H1 (cell line): ENCODE measurements at regions not wholly inside any gene's neighbourhood (a gene's known extent, or its start where the extent isn't known, plus 50 kb on each side); places are given as distances from the start of the nearest gene placed in this dataset.

Experiments used
- CTCF ChIA-PET: fragments of 300-600 bp; sonication (Branson Sonifier 250); formaldehyde crosslinking; loops from one replicate; lab custom pipeline; 2021; ENCODE audit not compliant: partially characterized antibody; lab: Charles Lee
- POLR2A ChIA-PET: fragments of 300-600 bp; sonication (Branson Sonifier 250); formaldehyde crosslinking; loops from one replicate; lab custom pipeline; 2021; ENCODE audit warnings: inconsistent platforms; ENCODE audit not compliant: partially characterized antibody; lab: Charles Lee
- DNase-seq, 2 experiments: peaks; one replicate each; pipeline versions ENCODE4 v3.0.0 to v3.0.0-alpha.2; 2010 to 2022; ENCODE audit warnings: low spot score in 2 of 2, low read depth in 1 of 2, mixed read lengths in 1 of 2
- FAIRE-seq: peaks from 2 replicates; lab custom pipeline; 2011; peaks lifted over from hg19 to GRCh38; lab: Jason Lieb, UNC
- H2AFZ ChIP-seq: 2 replicates; pipeline ENCODE4 v1.8.1; 2012; ENCODE audit warnings: low read length, inconsistent platforms
- H2AK5ac ChIP-seq: 2 replicates; pipeline ENCODE4 v1.6.1; 2013; ENCODE audit warnings: low read depth, low read length
- H2BK120ac ChIP-seq: replicated peaks from 2 replicates; pipeline ENCODE3; 2013; ENCODE audit warnings: low read depth, low read length, inconsistent platforms
- H2BK12ac ChIP-seq: 2 replicates; pipeline ENCODE4 v1.6.1; 2013; ENCODE audit warnings: low read depth, low read length
- H2BK15ac ChIP-seq: 2 replicates; pipeline ENCODE4 v1.6.1; 2013; ENCODE audit warnings: low read length
- H2BK20ac ChIP-seq: 2 replicates; pipeline ENCODE4 v1.6.1; 2013; ENCODE audit warnings: low read length
- H2BK5ac ChIP-seq: 2 replicates; pipeline ENCODE4 v1.6.1; 2013; ENCODE audit warnings: low read depth, low read length
- H3K14ac ChIP-seq: 2 replicates; pipeline ENCODE4 v1.6.1; 2013; ENCODE audit warnings: inconsistent platforms; ENCODE audit not compliant: insufficient read length
- H3K18ac ChIP-seq: 2 replicates; pipeline ENCODE4 v1.6.1; 2013; ENCODE audit warnings: low read length; ENCODE audit errors: extremely low read depth
- H3K23ac ChIP-seq: 2 replicates; pipeline ENCODE4 v1.6.1; 2013; ENCODE audit warnings: inconsistent platforms; ENCODE audit not compliant: insufficient read length
- H3K23me2 ChIP-seq: 2 replicates; pipeline ENCODE4 v1.6.1; 2013; ENCODE audit warnings: low read depth, low read length
- H3K27ac ChIP-seq: 2 replicates; pipeline ENCODE4 v1.6.1; 2011; ENCODE audit warnings: low read depth, low read length, inconsistent platforms
- H3K27me3 ChIP-seq, 4 experiments: replicated peaks in 1 of 4; 1 replicate in 1 of 4; 2 replicates in 3 of 4; pipeline versions ENCODE4 v1.6.1 to v1.8.1; 2011 to 2013; ENCODE audit warnings: low read length in 3 of 4, mild to moderate bottlenecking in 3 of 4, inconsistent platforms in 2 of 4, mixed read lengths in 2 of 4, moderate library complexity in 1 of 4; ENCODE audit not compliant: control insufficient read depth in 3 of 4, insufficient read depth in 3 of 4; ENCODE audit errors: extremely low read depth in 1 of 4
- H3K36me3 ChIP-seq, 4 experiments: 2 replicates each; pipeline versions ENCODE4 v1.6.1 to v1.8.1; 2011 to 2013; ENCODE audit warnings: mild to moderate bottlenecking in 4 of 4, low read length in 3 of 4, moderate library complexity in 2 of 4, control low read depth in 1 of 4, inconsistent platforms in 1 of 4; ENCODE audit not compliant: insufficient read depth in 4 of 4, control insufficient read depth in 2 of 4
- H3K4ac ChIP-seq: replicated peaks from 2 replicates; pipeline ENCODE3; 2013; ENCODE audit warnings: low read length, low read depth, mixed read lengths, inconsistent platforms; ENCODE audit not compliant: insufficient read length
- H3K4me1 ChIP-seq, 4 experiments: replicated peaks in 1 of 4; 1 replicate in 1 of 4; 2 replicates in 3 of 4; pipeline versions ENCODE4 v1.6.1 to v1.8.1; 2011 to 2013; ENCODE audit warnings: low read length in 3 of 4, inconsistent platforms in 2 of 4, mixed read lengths in 1 of 4; ENCODE audit not compliant: insufficient read depth in 4 of 4, control insufficient read depth in 3 of 4
- H3K4me2 ChIP-seq, 2 experiments: 2 replicates each; pipeline versions ENCODE4 v1.6.1 to v1.8.1; 2011 to 2013; ENCODE audit warnings: low read depth in 2 of 2, low read length in 2 of 2, control low read depth in 1 of 2, inconsistent platforms in 1 of 2, mild to moderate bottlenecking in 1 of 2; ENCODE audit not compliant: insufficient read depth in 1 of 2
- H3K4me3 ChIP-seq, 4 experiments: fragments of 200-600, 300-600 bp in 1 of 4; sonication (generic), shearing (Covaris generic), sonication (Bioruptor Twin) in 1 of 4; 2 replicates each; pipeline versions ENCODE4 v1.5.1 to v1.8.1; 2011 to 2016; ENCODE audit warnings: low read length in 4 of 4, low read depth in 3 of 4, control low read depth in 2 of 4, inconsistent platforms in 2 of 4, mild to moderate bottlenecking in 2 of 4, mixed read lengths in 1 of 4, moderate library complexity in 1 of 4; ENCODE audit not compliant: insufficient read depth in 2 of 4; ENCODE audit errors: extremely low read depth in 1 of 4
- H3K56ac ChIP-seq: replicated peaks from 2 replicates; pipeline ENCODE3; 2013; ENCODE audit warnings: low read depth, mild to moderate bottlenecking, mixed read lengths, low read length, inconsistent platforms; ENCODE audit not compliant: insufficient read length
- H3K79me1 ChIP-seq: 2 replicates; pipeline ENCODE4 v1.6.1; 2013; ENCODE audit warnings: low read depth, low read length, control low read depth
- H3K79me2 ChIP-seq, 2 experiments: 2 replicates each; pipeline versions ENCODE4 v1.6.1 to v1.8.1; 2012 to 2013; ENCODE audit warnings: low read length in 2 of 2, mild to moderate bottlenecking in 2 of 2, inconsistent platforms in 1 of 2; ENCODE audit not compliant: insufficient read depth in 2 of 2, control insufficient read depth in 1 of 2
- H3K9ac ChIP-seq, 4 experiments: replicated peaks in 1 of 4; 1 replicate in 1 of 4; 2 replicates in 3 of 4; pipeline versions ENCODE4 v1.6.1 to v1.8.1; 2011 to 2013; ENCODE audit warnings: low read depth in 3 of 4, low read length in 3 of 4, control low read depth in 2 of 4, mild to moderate bottlenecking in 2 of 4, moderate library complexity in 2 of 4, inconsistent platforms in 1 of 4; ENCODE audit errors: extremely low read depth in 1 of 4
- H3K9me3 ChIP-seq, 2 experiments: 2 replicates each; pipeline versions ENCODE4 v1.6.1 to v1.8.1; 2012 to 2013; ENCODE audit warnings: mild to moderate bottlenecking in 2 of 2, moderate library complexity in 2 of 2, control low read depth in 1 of 2, inconsistent platforms in 1 of 2, low read depth in 1 of 2, low read length in 1 of 2, mixed read lengths in 1 of 2; ENCODE audit not compliant: insufficient read depth in 2 of 2
- H4K20me1 ChIP-seq, 2 experiments: replicated peaks in 1 of 2; 2 replicates each; pipeline versions ENCODE3 to v1.8.1; 2011 to 2013; ENCODE audit warnings: inconsistent platforms in 2 of 2, low read length in 2 of 2, mild to moderate bottlenecking in 1 of 2; ENCODE audit not compliant: insufficient read depth in 2 of 2, control insufficient read depth in 1 of 2
- H4K5ac ChIP-seq: 2 replicates; pipeline ENCODE4 v1.6.1; 2013; ENCODE audit warnings: low read length, low read depth, mixed read lengths, inconsistent platforms; ENCODE audit not compliant: insufficient read length
- H4K8ac ChIP-seq: 2 replicates; pipeline ENCODE4 v1.8.0; 2013; ENCODE audit warnings: mild to moderate bottlenecking, moderate library complexity, low read length, inconsistent platforms; ENCODE audit not compliant: insufficient read depth; ENCODE audit errors: extremely low read depth
- H4K91ac ChIP-seq: replicated peaks from 2 replicates; pipeline ENCODE3; 2013; ENCODE audit warnings: low read length, mixed read lengths, inconsistent platforms; ENCODE audit not compliant: insufficient read length
- CHD1 ChIP-seq: IDR thresholded peaks from 2 replicates; pipeline ENCODE4 v1.6.1; 2012; ENCODE audit warnings: low read depth, low read length, improper control_type of control experiment
- CREB1 ChIP-seq: IDR thresholded peaks from 2 replicates; pipeline ENCODE4 v1.6.1; 2012; ENCODE audit warnings: inconsistent platforms
- CTCF ChIP-seq, 3 experiments: IDR thresholded peaks; 1 replicate in 2 of 3; 2 replicates in 1 of 3; pipeline versions ENCODE4 v1.5.1 to v1.6.1; 2011; ENCODE audit warnings: low read length in 3 of 3, mild to moderate bottlenecking in 3 of 3, inconsistent platforms in 2 of 3, low read depth in 1 of 3, moderate library complexity in 1 of 3; ENCODE audit not compliant: insufficient read depth in 1 of 3; ENCODE audit errors: control extremely low read depth in 1 of 3
- GABPA ChIP-seq: IDR thresholded peaks from 2 replicates; pipeline ENCODE4 v1.6.1; 2011; ENCODE audit warnings: mild to moderate bottlenecking, low read length, moderate library complexity, borderline replicate concordance; ENCODE audit not compliant: insufficient read depth
- POLR2AphosphoS5 ChIP-seq: IDR thresholded peaks from 2 replicates; pipeline ENCODE4 v1.6.1; 2011; ENCODE audit warnings: low read depth, low read length
- SP4 ChIP-seq: IDR thresholded peaks from 2 replicates; pipeline ENCODE4 v1.6.1; 2012; ENCODE audit warnings: low read length, inconsistent platforms
- SRF ChIP-seq: IDR thresholded peaks from 2 replicates; pipeline ENCODE4 v1.6.1; 2011; ENCODE audit warnings: mild to moderate bottlenecking, low read depth, low read length, moderate library complexity
- TCF12 ChIP-seq: IDR thresholded peaks from 2 replicates; pipeline ENCODE4 v1.6.1; 2011; ENCODE audit warnings: low read depth, mild to moderate bottlenecking, low read length
- ZNF274 ChIP-seq: IDR thresholded peaks from 2 replicates; pipeline ENCODE4 v1.7.0; 2012; ENCODE audit warnings: low read length, borderline replicate concordance; ENCODE audit errors: extremely low read depth
- WGBS, 2 experiments: shearing (Covaris generic) in 1 of 2; methylation state at CpG; one replicate each; pipeline versions ENCODE4 v1.1.6 to v1.1.7; 2013 to 2015; ENCODE audit warnings: low lambda C conversion rate in 2 of 2, mixed read lengths in 2 of 2, inconsistent platforms in 1 of 2, low coverage in 1 of 2, missing lambda C conversion rate in 1 of 2; ENCODE audit not compliant: insufficient replicate concordance in 2 of 2, insufficient coverage in 1 of 2, insufficient read length in 1 of 2; ENCODE audit errors: extremely low coverage in 1 of 2, missing lambda C conversion rate in 1 of 2; 5-methylcytosine and 5-hydroxymethylcytosine counted together

GRCh38 chr13:64718116-64718515 lies 2512.0 kb downstream of the PCDH9 start:
- H3K36me3 ChIP-seq = no peaks in the 10 kb centered on the region
- no peak overlapping the region for H2AK5ac ChIP-seq
- H3K9ac ChIP-seq = no peak overlapping the region
- CTCF ChIA-PET = no interaction called here
- H4K5ac ChIP-seq = no peak overlapping the region
- H4K8ac ChIP-seq = no peak overlapping the region
- H4K91ac ChIP-seq = no peak overlapping the region
- POLR2A ChIA-PET = no interaction called here
- H2BK15ac ChIP-seq = no peak overlapping the region
- H3K79me2 ChIP-seq = no peaks in the 10 kb centered on the region
- H4K20me1 ChIP-seq = no peaks in the 10 kb centered on the region
- no peaks in the 10 kb centered on the region for H3K23me2 ChIP-seq
- H3K9me3 ChIP-seq = no peaks in the 10 kb centered on the region
- H3K56ac ChIP-seq = no peak overlapping the region
- H2AFZ ChIP-seq = no peak overlapping the region
- no peak overlapping the region for H2BK120ac ChIP-seq
- H3K23ac ChIP-seq = no peak overlapping the region
- WGBS, 2 experiments = 95% methylated on average over 2 of the region's 2 CpGs; no CpG with 5 or more reads in 1 of the 2 experiments
- FAIRE-seq (no peak), DNase-seq (no peak)
- no peaks in the 10 kb centered on the region for H3K27me3 ChIP-seq
- no peak overlapping the region for H2BK20ac ChIP-seq
- no peaks in the 10 kb centered on the region for H3K4me1 ChIP-seq
- H3K4ac ChIP-seq = no peak overlapping the region
- H3K18ac ChIP-seq = no peak overlapping the region
- no peak overlapping the region for H3K14ac ChIP-seq
- no peak for TF ChIP-seq CREB1
- no peak for TF ChIP-seq ZNF274
- TF ChIP-seq SRF = no peak
- TF ChIP-seq GABPA = no peak
- TF ChIP-seq TCF12 = no peak
- no peak for TF ChIP-seq CHD1
- no peak for TF ChIP-seq SP4
- no peak for TF ChIP-seq POLR2AphosphoS5
- no peak for TF ChIP-seq CTCF (IDR thresholded peaks at IDR 0.05; ENCODE audit: control extremely low read depth in 1 of 3, insufficient read depth in 1 of 3, low read depth in 1 of 3, low read length in 3 of 3)
- no peaks in the 10 kb centered on the region for H3K79me1 ChIP-seq
- H3K4me3 ChIP-seq = no peak overlapping the region
- no peak overlapping the region for H3K27ac ChIP-seq
- no peak overlapping the region for H3K4me2 ChIP-seq
- no peak overlapping the region for H2BK12ac ChIP-seq
- H2BK5ac ChIP-seq = no peak overlapping the region
